ENCODE measurements at regions not wholly inside any gene's neighbourhood (a gene's known extent, or its start where the extent isn't known, plus 50 kb on each side); places are given as distances from the start of the nearest gene placed in this dataset.

DNA sequence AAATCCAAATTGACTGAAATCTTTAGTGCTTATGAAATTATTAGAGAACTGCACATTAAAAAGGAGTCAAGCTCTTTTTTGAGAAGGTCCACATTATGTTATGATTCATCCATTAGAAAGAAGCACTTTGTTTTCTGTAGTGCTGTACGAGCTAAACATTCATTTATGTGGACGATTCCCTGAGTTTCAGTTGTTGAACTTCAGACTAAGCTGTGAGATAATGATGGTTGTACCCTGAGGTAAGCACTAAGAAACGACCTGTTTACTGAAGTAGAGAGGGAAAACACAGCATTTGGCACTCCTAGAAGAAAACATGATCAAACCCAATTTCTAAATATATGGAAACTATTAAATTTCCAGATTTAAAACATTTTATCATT lies 67.3 kb upstream of the ATP2B1 start:
- intact Hi-C loops (cut with micrococcal nuclease) = no loop called here
- DNase-seq (no peak), ATAC-seq (ENCODE audit: low read depth) (no peak)
- Mint-ChIP-seq H3K27ac (no peak overlapping the region), H3K9me3 (peaks cover 12% of the 10 kb centered on the region), H3K36me3 (ENCODE audit: low read depth) (no peaks in the 10 kb centered on the region), H3K4me1 (no peaks in the 10 kb centered on the region), H3K27me3 (no peaks in the 10 kb centered on the region), H3K4me3 (no peak overlapping the region)
- POLR2A ChIA-PET = interaction anchor here (0.9 kb wide), 1 partner anchor 67 kb away, joined by 3 read pairs; the partner anchor contains the start of gene ATP2B1
- TF ChIP-seq, protein P1, sequence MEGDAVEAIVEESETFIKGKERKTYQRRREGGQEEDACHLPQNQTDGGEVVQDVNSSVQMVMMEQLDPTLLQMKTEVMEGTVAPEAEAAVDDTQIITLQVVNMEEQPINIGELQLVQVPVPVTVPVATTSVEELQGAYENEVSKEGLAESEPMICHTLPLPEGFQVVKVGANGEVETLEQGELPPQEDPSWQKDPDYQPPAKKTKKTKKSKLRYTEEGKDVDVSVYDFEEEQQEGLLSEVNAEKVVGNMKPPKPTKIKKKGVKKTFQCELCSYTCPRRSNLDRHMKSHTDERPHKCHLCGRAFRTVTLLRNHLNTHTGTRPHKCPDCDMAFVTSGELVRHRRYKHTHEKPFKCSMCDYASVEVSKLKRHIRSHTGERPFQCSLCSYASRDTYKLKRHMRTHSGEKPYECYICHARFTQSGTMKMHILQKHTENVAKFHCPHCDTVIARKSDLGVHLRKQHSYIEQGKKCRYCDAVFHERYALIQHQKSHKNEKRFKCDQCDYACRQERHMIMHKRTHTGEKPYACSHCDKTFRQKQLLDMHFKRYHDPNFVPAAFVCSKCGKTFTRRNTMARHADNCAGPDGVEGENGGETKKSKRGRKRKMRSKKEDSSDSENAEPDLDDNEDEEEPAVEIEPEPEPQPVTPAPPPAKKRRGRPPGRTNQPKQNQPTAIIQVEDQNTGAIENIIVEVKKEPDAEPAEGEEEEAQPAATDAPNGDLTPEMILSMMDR (IDR thresholded peaks at IDR 0.05) = no peak
- CTCF ChIA-PET = no interaction called here

DNA sequence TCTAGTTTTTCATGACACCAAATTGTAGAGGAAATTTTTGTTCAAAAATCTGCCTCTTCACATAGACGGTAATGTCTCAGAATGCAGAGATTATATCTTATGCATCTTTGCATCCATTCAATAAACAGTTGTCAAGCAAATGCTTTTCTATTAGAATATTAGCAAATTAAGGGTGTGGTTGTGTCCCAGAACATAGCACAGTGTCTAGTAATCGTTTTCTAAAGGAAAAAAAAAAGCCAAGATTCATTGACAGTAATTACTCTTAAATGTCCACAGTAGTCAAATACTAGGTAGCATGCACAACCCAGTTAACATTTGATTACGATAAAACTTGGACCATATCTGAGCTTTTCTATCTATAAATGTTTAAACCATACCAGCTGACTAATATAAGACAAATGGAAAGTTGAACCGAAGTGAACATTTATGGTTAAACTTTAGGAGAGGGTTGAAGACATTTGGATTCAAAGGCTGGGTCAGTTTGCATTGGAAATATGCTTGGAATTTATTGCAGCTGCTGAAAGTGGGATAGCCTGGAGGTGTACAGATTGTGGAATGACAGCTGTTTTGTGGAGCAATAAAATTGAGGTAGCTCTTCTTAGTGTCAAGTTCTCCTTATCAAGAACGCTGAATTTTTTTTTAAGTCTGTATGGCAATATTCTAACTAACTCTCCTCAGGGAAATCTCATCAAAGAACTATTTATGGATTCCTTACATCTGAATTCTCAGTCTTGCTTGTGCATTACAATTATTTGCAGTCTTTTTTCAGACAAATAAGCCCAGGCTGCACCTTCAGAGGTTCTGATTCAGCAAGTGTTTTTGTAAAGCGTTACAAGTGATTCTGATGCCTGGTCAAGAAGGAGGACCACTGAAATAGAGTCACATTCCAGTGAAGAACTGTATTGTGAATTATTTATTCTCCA lies 66.7 kb upstream of the ATP2B1 start:
- intact Hi-C loops (cut with micrococcal nuclease) = no loop called here
- Mint-ChIP-seq H3K9me3 (peaks cover 12% of the 10 kb centered on the region), H3K27ac (no peak overlapping the region), H3K27me3 (no peaks in the 10 kb centered on the region), H3K36me3 (ENCODE audit: low read depth) (no peaks in the 10 kb centered on the region), H3K4me1 (peaks cover 2% of the 10 kb centered on the region), H3K4me3 (no peak overlapping the region)
- POLR2A ChIA-PET = interaction anchor here (0.9 kb wide), 1 partner anchor 66 kb away, joined by 3 read pairs; the partner anchor contains the start of gene ATP2B1
- CTCF ChIA-PET = no interaction called here
- DNase-seq (no peak), ATAC-seq (ENCODE audit: low read depth) (no peak)
- TF ChIP-seq, protein P1 (IDR thresholded peaks at IDR 0.05) = no peak

DNA sequence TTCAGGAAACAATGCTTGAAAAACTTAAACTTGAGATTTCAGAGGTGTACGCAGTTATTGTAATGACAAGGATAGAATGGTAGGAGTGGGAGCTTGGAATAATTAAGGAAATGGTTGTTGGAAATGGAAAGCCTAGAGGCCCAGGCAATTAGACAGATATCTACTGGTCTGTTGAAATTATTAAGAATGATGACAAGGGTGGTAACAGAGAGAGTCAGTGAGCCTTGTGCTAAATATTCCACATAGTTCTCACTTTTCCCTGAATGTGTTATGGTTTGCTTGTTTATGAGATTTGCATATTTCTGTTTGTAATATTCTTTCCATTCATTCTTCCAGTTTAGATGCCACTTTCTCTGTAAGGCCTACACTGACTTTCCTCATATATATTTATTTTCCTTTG lies 66.0 kb upstream of the ATP2B1 start:
- Mint-ChIP-seq H3K27ac (no peak overlapping the region), H3K27me3 (no peaks in the 10 kb centered on the region)

DNA sequence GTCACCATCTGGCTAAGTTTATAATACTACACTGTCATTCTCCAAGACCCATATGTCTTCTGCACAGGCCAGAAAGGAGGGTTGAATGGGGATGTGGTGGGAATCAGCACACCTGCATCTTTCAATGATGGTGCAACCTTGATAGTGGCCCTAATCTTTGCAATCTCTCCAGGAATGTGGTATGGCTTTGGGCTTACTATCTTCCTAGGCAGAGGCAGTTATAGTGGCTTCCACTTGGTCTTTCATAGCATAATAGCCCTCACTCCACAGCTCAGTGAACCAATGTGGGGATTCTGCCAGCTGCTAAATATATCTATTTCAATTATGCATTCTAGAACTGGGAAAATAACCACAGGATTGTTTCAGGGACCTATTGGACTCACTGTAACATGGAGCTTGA lies 61.8 kb upstream of the ATP2B1 start:
- no peak overlapping the region for H3K4me3 Mint-ChIP-seq
- DNase-seq = no peak
- peaks cover 20% of the 10 kb centered on the region for H3K4me1 Mint-ChIP-seq
- no peaks in the 10 kb centered on the region for H3K27me3 Mint-ChIP-seq
- TF ChIP-seq, protein P1 (IDR thresholded peaks at IDR 0.05) = no peak
- intact Hi-C loops (cut with micrococcal nuclease) = no loop called here
- CTCF ChIA-PET = no interaction called here
- POLR2A ChIA-PET = interaction anchor here (2.1 kb wide), 1 partner anchor 61 kb away, joined by 10 read pairs; the partner anchor contains the start of gene ATP2B1
- no peak overlapping the region for H3K27ac Mint-ChIP-seq
- H3K9me3 Mint-ChIP-seq = peaks cover 4% of the 10 kb centered on the region
- H3K36me3 Mint-ChIP-seq (ENCODE audit: low read depth) = no peaks in the 10 kb centered on the region
- ATAC-seq (ENCODE audit: low read depth) = no peak

More for the DNA sequence above, 66.0 kb upstream of the ATP2B1 start:
- TF ChIP-seq, protein P1 (IDR thresholded peaks at IDR 0.05) = no peak
- Mint-ChIP-seq H3K4me1 (peaks cover 8% of the 10 kb centered on the region), H3K9me3 (peaks cover 12% of the 10 kb centered on the region), H3K4me3 (no peak overlapping the region), H3K36me3 (ENCODE audit: low read depth) (no peaks in the 10 kb centered on the region)
- intact Hi-C loops (cut with micrococcal nuclease) = no loop called here
- ATAC-seq (ENCODE audit: low read depth) (no peak), DNase-seq (no peak)
- ChIA-PET POLR2A (no interaction called here), CTCF (interaction anchor here (0.6 kb wide), 1 partner anchor 655 kb away, joined by 3 read pairs; no protein-coding TSS in a partner anchor)

DNA sequence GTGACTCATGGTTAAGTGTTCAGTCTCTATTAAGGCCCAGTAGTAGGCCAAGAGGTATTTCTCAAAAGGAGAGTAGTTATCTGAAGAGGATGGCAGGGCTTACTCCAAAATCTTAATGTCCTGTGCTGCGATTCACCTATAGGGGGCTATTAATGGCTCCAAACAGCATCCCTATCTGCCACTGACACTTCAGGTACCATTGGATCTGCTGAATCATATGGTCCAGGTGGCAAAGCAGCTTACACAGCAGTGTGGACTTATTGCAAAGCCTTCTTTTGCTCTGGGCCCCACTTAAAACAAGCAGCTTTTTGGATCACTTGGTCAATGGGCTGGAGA lies 60.8 kb upstream of the ATP2B1 start:
- Mint-ChIP-seq H3K27me3 (no peaks in the 10 kb centered on the region), H3K36me3 (ENCODE audit: low read depth) (no peaks in the 10 kb centered on the region), H3K4me1 (peaks cover 20% of the 10 kb centered on the region), H3K9me3 (peaks cover 4% of the 10 kb centered on the region), H3K27ac (no peak overlapping the region), H3K4me3 (no peak overlapping the region)
- intact Hi-C loops (cut with micrococcal nuclease) = loop anchor here (2.0 kb wide), 1 partner anchor 13 kb away; no protein-coding TSS in a partner anchor
- CTCF ChIA-PET = no interaction called here
- ATAC-seq (ENCODE audit: low read depth) (no peak), DNase-seq (no peak)
- TF ChIP-seq, protein P1 (IDR thresholded peaks at IDR 0.05) = no peak
- POLR2A ChIA-PET = interaction anchor here (2.1 kb wide), 1 partner anchor 60 kb away, joined by 10 read pairs; the partner anchor contains the start of gene ATP2B1

All from activated B cell treated with CpG ODN at 0.5 μM for 24 hours (primary cell).